ENCODE measurements at regions not wholly inside any gene's neighbourhood (a gene's known extent, or its start where the extent isn't known, plus 50 kb on each side); places are given as distances from the start of the nearest gene placed in this dataset.

- TF ChIP-seq, protein P1, sequence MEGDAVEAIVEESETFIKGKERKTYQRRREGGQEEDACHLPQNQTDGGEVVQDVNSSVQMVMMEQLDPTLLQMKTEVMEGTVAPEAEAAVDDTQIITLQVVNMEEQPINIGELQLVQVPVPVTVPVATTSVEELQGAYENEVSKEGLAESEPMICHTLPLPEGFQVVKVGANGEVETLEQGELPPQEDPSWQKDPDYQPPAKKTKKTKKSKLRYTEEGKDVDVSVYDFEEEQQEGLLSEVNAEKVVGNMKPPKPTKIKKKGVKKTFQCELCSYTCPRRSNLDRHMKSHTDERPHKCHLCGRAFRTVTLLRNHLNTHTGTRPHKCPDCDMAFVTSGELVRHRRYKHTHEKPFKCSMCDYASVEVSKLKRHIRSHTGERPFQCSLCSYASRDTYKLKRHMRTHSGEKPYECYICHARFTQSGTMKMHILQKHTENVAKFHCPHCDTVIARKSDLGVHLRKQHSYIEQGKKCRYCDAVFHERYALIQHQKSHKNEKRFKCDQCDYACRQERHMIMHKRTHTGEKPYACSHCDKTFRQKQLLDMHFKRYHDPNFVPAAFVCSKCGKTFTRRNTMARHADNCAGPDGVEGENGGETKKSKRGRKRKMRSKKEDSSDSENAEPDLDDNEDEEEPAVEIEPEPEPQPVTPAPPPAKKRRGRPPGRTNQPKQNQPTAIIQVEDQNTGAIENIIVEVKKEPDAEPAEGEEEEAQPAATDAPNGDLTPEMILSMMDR (IDR thresholded peaks at IDR 0.05; ENCODE audit: insufficient read depth, low read depth, low read length) = no peak
- H3K4me3 ChIP-seq (ENCODE audit: low read depth, low read length) = no peak overlapping the region
- DNase-seq (ENCODE audit: low read depth) = no peak
Observed at GRCh38 chr3:117091676-117092075, 382.1 kb downstream of the TUSC7 start.

DNA sequence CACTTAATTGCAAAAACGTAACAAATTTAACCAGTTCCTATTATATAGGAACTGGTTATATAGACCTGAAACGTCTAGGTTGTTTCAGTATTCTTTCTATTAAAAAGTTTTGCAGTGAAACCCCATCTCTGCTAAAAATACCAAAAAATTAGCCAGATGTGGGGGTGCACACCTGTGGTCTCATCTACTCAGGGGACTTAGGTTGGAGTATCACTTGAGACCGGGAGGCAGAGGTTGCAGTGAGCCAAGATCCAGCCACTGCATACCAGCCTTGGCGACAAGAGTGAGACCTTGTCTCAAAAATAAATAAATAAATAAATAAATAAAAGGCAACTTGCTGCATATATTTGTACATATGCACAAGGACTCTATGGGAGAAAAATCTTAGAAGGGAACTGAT lies 387.0 kb downstream of the TUSC7 start:
- no peak overlapping the region for H3K4me3 ChIP-seq (ENCODE audit: low read depth, low read length)
- TF ChIP-seq, protein P1 (IDR thresholded peaks at IDR 0.05; ENCODE audit: insufficient read depth, low read depth, low read length) = no peak
- DNase-seq (ENCODE audit: low read depth) = no peak

DNA sequence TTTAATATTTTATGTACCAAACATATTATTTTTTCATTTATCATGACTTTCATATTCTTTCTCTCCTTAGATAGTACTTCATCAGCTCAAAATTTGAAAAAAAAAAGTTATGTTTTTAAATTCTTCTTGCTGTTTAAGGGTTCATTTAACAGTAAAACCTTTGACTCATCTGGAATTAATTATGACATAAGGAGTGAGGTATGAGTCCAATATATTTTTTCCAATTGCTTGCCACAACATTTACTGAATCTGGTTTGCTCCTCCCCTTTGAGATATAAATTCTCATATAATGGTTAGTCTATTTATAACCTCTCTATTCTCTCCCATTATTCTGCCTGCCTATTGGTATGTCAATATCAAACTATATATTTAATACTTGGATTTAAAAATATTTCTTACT lies 387.8 kb downstream of the TUSC7 start:
- TF ChIP-seq, protein P1 (IDR thresholded peaks at IDR 0.05; ENCODE audit: insufficient read depth, low read depth, low read length) = no peak
- H3K4me3 ChIP-seq (ENCODE audit: low read depth, low read length) = no peak overlapping the region
- DNase-seq (ENCODE audit: low read depth) = peak; percentile 4

DNA sequence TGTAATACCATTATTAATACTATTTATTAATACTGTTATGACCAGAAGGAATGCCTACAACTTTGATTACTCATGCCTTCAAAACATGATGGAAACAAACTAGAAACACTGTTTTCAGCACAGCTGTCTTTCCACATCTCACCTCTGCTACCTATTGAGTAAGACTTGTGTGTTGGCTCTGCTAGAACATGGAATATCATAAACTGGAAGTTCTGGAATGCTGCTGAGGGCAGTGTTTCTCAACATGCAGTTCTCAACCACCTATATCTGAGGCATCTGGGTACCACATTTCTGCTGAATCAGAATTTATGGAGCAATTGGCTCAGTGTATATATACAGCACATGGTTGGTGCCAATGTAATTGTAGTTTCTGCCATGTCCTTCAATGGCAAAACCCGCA lies 392.1 kb downstream of the TUSC7 start:
- no peak overlapping the region for H3K4me3 ChIP-seq (ENCODE audit: low read depth, low read length)
- DNase-seq (ENCODE audit: low read depth) = peak; percentile 3
- TF ChIP-seq, protein P1 (IDR thresholded peaks at IDR 0.05; ENCODE audit: insufficient read depth, low read depth, low read length) = no peak

GRCh38 chr3:117102426-117102825 lies 392.8 kb downstream of the TUSC7 start:
- TF ChIP-seq, protein P1 (IDR thresholded peaks at IDR 0.05; ENCODE audit: insufficient read depth, low read depth, low read length) = no peak
- no peak overlapping the region for H3K4me3 ChIP-seq (ENCODE audit: low read depth, low read length)
- DNase-seq (ENCODE audit: low read depth) = no peak

DNA sequence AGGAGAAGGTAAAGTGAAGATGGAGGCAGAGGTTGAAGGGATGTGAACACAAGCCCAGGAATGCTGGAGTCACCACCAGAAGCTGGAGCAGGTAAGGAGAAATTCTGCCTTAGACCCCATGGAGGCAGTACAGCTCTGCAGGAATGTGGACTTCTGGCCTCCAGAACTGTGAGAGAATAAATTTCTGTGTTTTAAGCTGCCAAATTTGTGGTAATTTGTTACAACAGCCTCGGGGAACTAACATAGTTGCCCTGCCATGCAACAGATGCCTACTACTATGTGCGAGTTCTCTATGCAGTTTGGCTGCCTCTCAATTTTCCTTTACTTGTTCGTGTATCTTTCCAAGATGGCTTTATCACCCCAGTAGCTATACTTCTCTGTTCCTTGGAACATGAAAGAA lies 394.1 kb downstream of the TUSC7 start:
- no peak for DNase-seq (ENCODE audit: low read depth)
- H3K4me3 ChIP-seq (ENCODE audit: low read depth, low read length) = no peak overlapping the region
- TF ChIP-seq, protein P1 (IDR thresholded peaks at IDR 0.05; ENCODE audit: insufficient read depth, low read depth, low read length) = no peak

- no peak overlapping the region for H3K4me3 ChIP-seq (ENCODE audit: low read depth, low read length)
- TF ChIP-seq, protein P1 (IDR thresholded peaks at IDR 0.05; ENCODE audit: insufficient read depth, low read depth, low read length) = no peak
- DNase-seq (ENCODE audit: low read depth) = no peak
Observed at GRCh38 chr3:117104381-117104780, 394.8 kb downstream of the TUSC7 start.
